ENCODE measurements at regions not wholly inside any gene's neighbourhood (a gene's known extent, or its start where the extent isn't known, plus 50 kb on each side); places are given as distances from the start of the nearest gene placed in this dataset.

DNA sequence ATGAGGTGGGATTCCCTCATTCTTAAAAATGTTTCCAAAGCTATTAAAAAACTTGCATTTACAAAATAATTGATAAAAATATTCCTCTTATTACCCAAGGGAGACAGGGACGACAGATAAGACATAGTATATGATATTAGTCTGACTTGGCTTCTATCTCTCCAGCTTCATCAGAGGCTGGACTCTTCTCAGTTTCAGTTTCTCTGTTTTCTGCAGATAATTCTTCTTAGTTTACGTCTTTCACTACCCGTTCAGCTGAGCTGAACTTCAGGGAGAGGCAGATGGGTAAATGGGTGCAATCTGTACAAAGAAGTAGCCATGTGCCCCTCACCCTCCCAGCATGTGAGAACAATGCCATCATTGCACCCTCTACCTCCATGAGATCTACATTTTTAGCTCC, 214.0 kb upstream of the SLIT2 start:
- TF ChIP-seq, protein P1, sequence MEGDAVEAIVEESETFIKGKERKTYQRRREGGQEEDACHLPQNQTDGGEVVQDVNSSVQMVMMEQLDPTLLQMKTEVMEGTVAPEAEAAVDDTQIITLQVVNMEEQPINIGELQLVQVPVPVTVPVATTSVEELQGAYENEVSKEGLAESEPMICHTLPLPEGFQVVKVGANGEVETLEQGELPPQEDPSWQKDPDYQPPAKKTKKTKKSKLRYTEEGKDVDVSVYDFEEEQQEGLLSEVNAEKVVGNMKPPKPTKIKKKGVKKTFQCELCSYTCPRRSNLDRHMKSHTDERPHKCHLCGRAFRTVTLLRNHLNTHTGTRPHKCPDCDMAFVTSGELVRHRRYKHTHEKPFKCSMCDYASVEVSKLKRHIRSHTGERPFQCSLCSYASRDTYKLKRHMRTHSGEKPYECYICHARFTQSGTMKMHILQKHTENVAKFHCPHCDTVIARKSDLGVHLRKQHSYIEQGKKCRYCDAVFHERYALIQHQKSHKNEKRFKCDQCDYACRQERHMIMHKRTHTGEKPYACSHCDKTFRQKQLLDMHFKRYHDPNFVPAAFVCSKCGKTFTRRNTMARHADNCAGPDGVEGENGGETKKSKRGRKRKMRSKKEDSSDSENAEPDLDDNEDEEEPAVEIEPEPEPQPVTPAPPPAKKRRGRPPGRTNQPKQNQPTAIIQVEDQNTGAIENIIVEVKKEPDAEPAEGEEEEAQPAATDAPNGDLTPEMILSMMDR (IDR thresholded peaks at IDR 0.05) = no peak
- no peak for TF ChIP-seq POLR2A (IDR thresholded peaks at IDR 0.05)

Data from esophagus squamous epithelium (tissue), 4 donors.